HepG2 (cell line): ENCODE measurements at regions not wholly inside any gene's neighbourhood (a gene's known extent, or its start where the extent isn't known, plus 50 kb on each side); places are given as distances from the start of the nearest gene placed in this dataset.

Source experiments
- ATAC-seq: fragments of 200-7000 bp; cut with Tn5 transposase; 3 replicates; pipeline ENCODE4 v1.9.1; 2020; ENCODE audit warnings: mild to moderate bottlenecking, moderate library complexity
- BruUV-seq: library from RNA; stranded (reverse); fragments of 400-500 nt; replicated peaks from 2 replicates; lab custom pipeline; 2021; lab: Mats Ljungman, UMichigan
- CTCF ChIA-PET: fragments of 300-600 bp; formaldehyde crosslinking; extraction: SDS; loops from one replicate; lab custom pipeline; 2021; ENCODE audit warnings: low total read pairs, inconsistent platforms, low intra/inter-chr PET ratio; lab: Yijun Ruan, JAX
- POLR2A ChIA-PET: fragments of 350-600 bp; sonication (Branson Sonifier 250); formaldehyde crosslinking; loops from one replicate; lab custom pipeline; 2020; ENCODE audit warnings: antibody characterized with exemption, inconsistent platforms; lab: Yijun Ruan, JAX
- DNase-seq: peaks from one replicate; pipeline ENCODE4 v3.0.0-alpha.2; 2015; ENCODE audit warnings: low spot score
- FAIRE-seq: peaks from 3 replicates; lab custom pipeline; 2011; peaks lifted over from hg19 to GRCh38; lab: Jason Lieb, UNC
- H2AFZ ChIP-seq: one replicate; pipeline ENCODE4 v1.6.1; 2011; ENCODE audit warnings: low read length, inconsistent platforms
- H3K27ac ChIP-seq: fragments of 300-600 bp; 3 replicates; pipeline ENCODE4 v1.8.0; 2011; ENCODE audit warnings: mixed run types, mild to moderate bottlenecking, mixed read lengths, low read length, inconsistent platforms; ENCODE audit not compliant: insufficient read depth; ENCODE audit errors: extremely low read length
- H3K27me3 ChIP-seq, 2 experiments: fragments of 200-600 bp in 1 of 2; 2 replicates in 1 of 2; 3 replicates in 1 of 2; pipeline versions ENCODE4 v1.6.0 to v1.8.0; 2011; ENCODE audit warnings: low read length in 2 of 2, mild to moderate bottlenecking in 2 of 2, moderate library complexity in 2 of 2, inconsistent platforms in 1 of 2; ENCODE audit not compliant: insufficient read depth in 2 of 2, control insufficient read depth in 1 of 2
- H3K36me3 ChIP-seq, 2 experiments: fragments of 200-600 bp in 1 of 2; replicated peaks in 1 of 2; 2 replicates in 1 of 2; 3 replicates in 1 of 2; pipeline versions ENCODE4 v1.5.1 to v1.8.0; 2011; ENCODE audit warnings: low read length in 2 of 2, inconsistent platforms in 1 of 2; ENCODE audit not compliant: insufficient read depth in 2 of 2, control insufficient read depth in 1 of 2
- H3K4me1 ChIP-seq: 2 replicates; pipeline ENCODE4 v1.5.1; 2012; ENCODE audit warnings: low read length, inconsistent platforms; ENCODE audit not compliant: insufficient read depth
- H3K4me2 ChIP-seq: 2 replicates; pipeline ENCODE4 v1.6.0; 2011; ENCODE audit warnings: low read depth, low read length, inconsistent platforms
- H3K4me3 ChIP-seq, 3 experiments: fragments of 200-600 bp in 1 of 3; sonication (generic), shearing (Covaris generic) in 1 of 3; replicated peaks in 1 of 3; 2 replicates each; pipeline ENCODE4 v1.5.1; 2011 to 2016; ENCODE audit warnings: low read length in 3 of 3, inconsistent platforms in 2 of 3, low read depth in 2 of 3, mild to moderate bottlenecking in 2 of 3, control low read depth in 1 of 3, mixed read lengths in 1 of 3; ENCODE audit not compliant: insufficient read depth in 1 of 3
- H3K79me2 ChIP-seq: one replicate; pipeline ENCODE4 v1.6.1; 2011; ENCODE audit warnings: low read length, inconsistent platforms; ENCODE audit not compliant: insufficient read depth
- H3K9ac ChIP-seq: 2 replicates; pipeline ENCODE4 v1.6.0; 2011; ENCODE audit warnings: mild to moderate bottlenecking, low read depth, low read length, inconsistent platforms; ENCODE audit not compliant: insufficient read depth
- H3K9me3 ChIP-seq: 2 replicates; pipeline ENCODE4 v1.5.1; 2012; ENCODE audit warnings: mild to moderate bottlenecking, low read length
- H4K20me1 ChIP-seq: 2 replicates; pipeline ENCODE4 v1.6.0; 2011; ENCODE audit warnings: inconsistent platforms, mild to moderate bottlenecking, low read length, moderate library complexity; ENCODE audit not compliant: insufficient read depth
- CBX1 ChIP-seq: IDR thresholded peaks from one replicate; pipeline ENCODE4 v1.6.1; 2016; ENCODE audit warnings: antibody characterized with exemption, low read depth
- FIP1L1 ChIP-seq: fragments of 200-400 bp; formaldehyde crosslinking; IDR thresholded peaks from 2 replicates; pipeline ENCODE4 v1.6.1; 2018; ENCODE audit warnings: low read depth, mild to moderate bottlenecking, low read length, moderate library complexity, borderline replicate concordance; ENCODE audit not compliant: insufficient read depth
- GLI4 ChIP-seq: sonication (generic); formaldehyde crosslinking; IDR thresholded peaks from 2 replicates; pipeline ENCODE4 v1.5.1; 2020; ENCODE audit warnings: missing genetic modification reagents, mild to moderate bottlenecking, moderate library complexity, borderline replicate concordance
- KDM3A ChIP-seq: IDR thresholded peaks from 2 replicates; pipeline ENCODE4 v1.6.1; 2018; ENCODE audit warnings: low read depth, missing compliant biosample characterization
- KMT2B ChIP-seq: IDR thresholded peaks from 2 replicates; pipeline ENCODE4 v1.6.1; 2016; ENCODE audit warnings: missing genetic modification reagents, missing compliant biosample characterization
- MIER3 ChIP-seq: IDR thresholded peaks from 2 replicates; pipeline ENCODE4 v1.6.1; 2016; ENCODE audit warnings: missing compliant biosample characterization, borderline replicate concordance
- POLR2G ChIP-seq: fragments of 200-400 bp; formaldehyde crosslinking; IDR thresholded peaks from 2 replicates; pipeline ENCODE4 v1.6.1; 2018; ENCODE audit warnings: mild to moderate bottlenecking, low read depth, low read length, moderate library complexity
- REXO4 ChIP-seq: sonication (generic); formaldehyde crosslinking; IDR thresholded peaks from 2 replicates; pipeline ENCODE4 v1.8.0; 2022; ENCODE audit warnings: missing genetic modification reagents, mild to moderate bottlenecking, borderline replicate concordance
- SRY ChIP-seq: sonication (generic); formaldehyde crosslinking; IDR thresholded peaks from 2 replicates; pipeline ENCODE4 v1.8.0; 2022; ENCODE audit warnings: mild to moderate bottlenecking, missing genetic modification reagents
- YEATS4 ChIP-seq: sonication (generic); formaldehyde crosslinking; IDR thresholded peaks from 2 replicates; pipeline ENCODE4 v1.4.0; 2020; ENCODE audit warnings: missing genetic modification reagents, borderline replicate concordance
- ZFP36 ChIP-seq: fragments of 150-350 bp; IDR thresholded peaks from 2 replicates; pipeline ENCODE4 v1.6.1; 2018; ENCODE audit warnings: borderline replicate concordance, low read length, low read depth; ENCODE audit not compliant: partially characterized antibody
- ZNF703 ChIP-seq: sonication (generic); formaldehyde crosslinking; IDR thresholded peaks from 2 replicates; pipeline ENCODE4 v1.5.1; 2020; ENCODE audit warnings: missing genetic modification reagents, mild to moderate bottlenecking, moderate library complexity, borderline replicate concordance
- WGBS: methylation state at CpG from one replicate; pipeline ENCODE4 v1.1.6; 2017; ENCODE audit warnings: low lambda C conversion rate; 5-methylcytosine and 5-hydroxymethylcytosine counted together
- in situ Hi-C: cut with HindIII; loops from 2 replicates; pipeline ENCODE4 v1.10.0; 2017; ENCODE audit warnings: low pct_unique_long_range_greater_than_20kb; ENCODE audit not compliant: extremely low pct_ligation_motif_present
- intact Hi-C: fragments of 100-400 bp; cut with micrococcal nuclease; formaldehyde crosslinking; loops from one replicate; pipeline ENCODE4 v1.10.0; 2022; ENCODE audit not compliant: unreplicated experiment
- TF ChIP-seq, protein P1 (sequence below), 2 experiments: sonication (generic) in 1 of 2; formaldehyde crosslinking in 1 of 2; IDR thresholded peaks; 2 replicates each; pipeline versions ENCODE4 v1.6.1 to v1.9.0; 2014 to 2022; ENCODE audit warnings: antibody characterized with exemption in 1 of 2, borderline replicate concordance in 1 of 2, inconsistent platforms in 1 of 2, low read depth in 1 of 2, missing genetic modification reagents in 1 of 2

- CTCF ChIA-PET: no interaction called here
- TF ChIP-seq REXO4 (CRISPR knock-in tag) (no peak), YEATS4 (CRISPR knock-in tag) (no peak), SRY (CRISPR knock-in tag) (no peak), KMT2B (no peak), KDM3A (CRISPR knock-in tag) (no peak), CBX1 (no peak), POLR2G (no peak), ZFP36 (peak; percentile 71), ZNF703 (CRISPR knock-in tag) (no peak)
- no peaks in the 10 kb centered on the region for H4K20me1 ChIP-seq
- ATAC-seq (no peak), FAIRE-seq (no peak), DNase-seq (no peak)
- in situ Hi-C loops (no loop called here), intact Hi-C loops (no loop called here)
- no TSS peak for BruUV-seq
- H3K9me3 ChIP-seq: peaks cover 91% of the 10 kb centered on the region
- no peak overlapping the region for H3K4me2 ChIP-seq
- no peaks in the 10 kb centered on the region for H3K79me2 ChIP-seq
- no peak overlapping the region for H3K4me3 ChIP-seq
- WGBS: 0% methylated on average over 2 of the region's 2 CpGs
- H3K36me3 ChIP-seq: no peaks in the 10 kb centered on the region
- no peaks in the 10 kb centered on the region for H3K27me3 ChIP-seq
- no peak overlapping the region for H3K27ac ChIP-seq
- no peak overlapping the region for H2AFZ ChIP-seq
- no peaks in the 10 kb centered on the region for H3K4me1 ChIP-seq
- POLR2A ChIA-PET: no interaction called here
- no peak overlapping the region for H3K9ac ChIP-seq
Observed at GRCh38 chr21:22728091-22728490, 1729.9 kb downstream of the NCAM2 start.

- in situ Hi-C loops (no loop called here), intact Hi-C loops (no loop called here)
- TF ChIP-seq, protein P1, sequence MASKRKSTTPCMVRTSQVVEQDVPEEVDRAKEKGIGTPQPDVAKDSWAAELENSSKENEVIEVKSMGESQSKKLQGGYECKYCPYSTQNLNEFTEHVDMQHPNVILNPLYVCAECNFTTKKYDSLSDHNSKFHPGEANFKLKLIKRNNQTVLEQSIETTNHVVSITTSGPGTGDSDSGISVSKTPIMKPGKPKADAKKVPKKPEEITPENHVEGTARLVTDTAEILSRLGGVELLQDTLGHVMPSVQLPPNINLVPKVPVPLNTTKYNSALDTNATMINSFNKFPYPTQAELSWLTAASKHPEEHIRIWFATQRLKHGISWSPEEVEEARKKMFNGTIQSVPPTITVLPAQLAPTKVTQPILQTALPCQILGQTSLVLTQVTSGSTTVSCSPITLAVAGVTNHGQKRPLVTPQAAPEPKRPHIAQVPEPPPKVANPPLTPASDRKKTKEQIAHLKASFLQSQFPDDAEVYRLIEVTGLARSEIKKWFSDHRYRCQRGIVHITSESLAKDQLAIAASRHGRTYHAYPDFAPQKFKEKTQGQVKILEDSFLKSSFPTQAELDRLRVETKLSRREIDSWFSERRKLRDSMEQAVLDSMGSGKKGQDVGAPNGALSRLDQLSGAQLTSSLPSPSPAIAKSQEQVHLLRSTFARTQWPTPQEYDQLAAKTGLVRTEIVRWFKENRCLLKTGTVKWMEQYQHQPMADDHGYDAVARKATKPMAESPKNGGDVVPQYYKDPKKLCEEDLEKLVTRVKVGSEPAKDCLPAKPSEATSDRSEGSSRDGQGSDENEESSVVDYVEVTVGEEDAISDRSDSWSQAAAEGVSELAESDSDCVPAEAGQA (IDR thresholded peaks at IDR 0.05; ENCODE audit: low read depth): no peak
- TF ChIP-seq, protein P1 (CRISPR knock-in tag; IDR thresholded peaks at IDR 0.05; ENCODE audit: borderline replicate concordance): no peak
- no peak for TF ChIP-seq GLI4 (CRISPR knock-in tag)
- TF ChIP-seq FIP1L1: no peak
- no peak for TF ChIP-seq MIER3
Observed at GRCh38 chr21:22743085-22743484, 1744.9 kb downstream of the NCAM2 start.

More at GRCh38 chr21:22743085-22743484, 1744.9 kb downstream of the NCAM2 start:
- CTCF ChIA-PET: no interaction called here
- H3K4me2 ChIP-seq: no peak overlapping the region
- FAIRE-seq (no peak), DNase-seq (no peak), ATAC-seq (no peak)
- no peak overlapping the region for H3K4me3 ChIP-seq
- H3K9me3 ChIP-seq: peaks cover 83% of the 10 kb centered on the region
- no peaks in the 10 kb centered on the region for H4K20me1 ChIP-seq
- H2AFZ ChIP-seq: no peak overlapping the region
- H3K4me1 ChIP-seq: no peaks in the 10 kb centered on the region
- H3K27me3 ChIP-seq: no peaks in the 10 kb centered on the region
- H3K36me3 ChIP-seq: no peaks in the 10 kb centered on the region
- no peaks in the 10 kb centered on the region for H3K79me2 ChIP-seq
- H3K27ac ChIP-seq: no peak overlapping the region
- no TSS peak for BruUV-seq
- POLR2A ChIA-PET: no interaction called here
- no peak overlapping the region for H3K9ac ChIP-seq
